RWPE2 (cell line): ENCODE measurements at regions not wholly inside any gene's neighbourhood (a gene's known extent, or its start where the extent isn't known, plus 50 kb on each side); places are given as distances from the start of the nearest gene placed in this dataset.

Experiments
- ATAC-seq: fragments of 200-7000 bp; cut with Tn5 transposase; 3 replicates; pipeline ENCODE4 v1.9.1; 2021; ENCODE audit warnings: low read depth
- DNase-seq: peaks from one replicate; pipeline ENCODE4 v3.0.0-alpha.2; 2020; ENCODE audit warnings: low spot score
- H3K27ac ChIP-seq: fragments of 450-650 bp; 2 replicates; pipeline ENCODE4 v1.5.1; 2017; ENCODE audit warnings: mild to moderate bottlenecking; ENCODE audit not compliant: poor library complexity, severe bottlenecking
- H3K27me3 ChIP-seq: fragments of 250-450 bp; sonication (Bioruptor Pico); 2 replicates; pipeline ENCODE4 v1.5.1; 2021; ENCODE audit warnings: mild to moderate bottlenecking, moderate library complexity; ENCODE audit not compliant: insufficient read depth, poor library complexity, severe bottlenecking
- H3K36me3 ChIP-seq: fragments of 250-450 bp; sonication (Bioruptor Pico); 2 replicates; pipeline ENCODE4 v1.5.1; 2020; ENCODE audit warnings: low read depth, mild to moderate bottlenecking, moderate library complexity
- H3K4me1 ChIP-seq: fragments of 250-450 bp; sonication (Bioruptor Pico); 2 replicates; pipeline ENCODE4 v1.5.1; 2021; ENCODE audit warnings: mild to moderate bottlenecking, moderate library complexity; ENCODE audit not compliant: insufficient read depth, poor library complexity, severe bottlenecking
- H3K4me3 ChIP-seq: fragments of 250-450 bp; sonication (Bioruptor Pico); 2 replicates; pipeline ENCODE4 v1.5.1; 2021; ENCODE audit warnings: mild to moderate bottlenecking, moderate library complexity; ENCODE audit not compliant: severe bottlenecking
- H3K9me3 ChIP-seq: fragments of 250-450 bp; sonication (Bioruptor Pico); 2 replicates; pipeline ENCODE4 v1.5.1; 2021; ENCODE audit warnings: mild to moderate bottlenecking, moderate library complexity; ENCODE audit not compliant: severe bottlenecking
- TF ChIP-seq, protein P1 (sequence below): fragments of 450-650 bp; IDR thresholded peaks from one replicate; pipeline ENCODE4 v1.5.1; 2017; ENCODE audit warnings: mild to moderate bottlenecking, moderate library complexity; ENCODE audit not compliant: poor library complexity, severe bottlenecking

- Histone ChIP-seq H3K36me3 (no peaks in the 10 kb centered on the region), H3K4me1 (no peaks in the 10 kb centered on the region), H3K4me3 (no peak overlapping the region), H3K27ac (no peak overlapping the region), H3K9me3 (no peaks in the 10 kb centered on the region), H3K27me3 (no peaks in the 10 kb centered on the region)
- peak; percentile 55; the same call in 2 of the 3 replicates for ATAC-seq
- no peak for DNase-seq
- TF ChIP-seq, protein P1, sequence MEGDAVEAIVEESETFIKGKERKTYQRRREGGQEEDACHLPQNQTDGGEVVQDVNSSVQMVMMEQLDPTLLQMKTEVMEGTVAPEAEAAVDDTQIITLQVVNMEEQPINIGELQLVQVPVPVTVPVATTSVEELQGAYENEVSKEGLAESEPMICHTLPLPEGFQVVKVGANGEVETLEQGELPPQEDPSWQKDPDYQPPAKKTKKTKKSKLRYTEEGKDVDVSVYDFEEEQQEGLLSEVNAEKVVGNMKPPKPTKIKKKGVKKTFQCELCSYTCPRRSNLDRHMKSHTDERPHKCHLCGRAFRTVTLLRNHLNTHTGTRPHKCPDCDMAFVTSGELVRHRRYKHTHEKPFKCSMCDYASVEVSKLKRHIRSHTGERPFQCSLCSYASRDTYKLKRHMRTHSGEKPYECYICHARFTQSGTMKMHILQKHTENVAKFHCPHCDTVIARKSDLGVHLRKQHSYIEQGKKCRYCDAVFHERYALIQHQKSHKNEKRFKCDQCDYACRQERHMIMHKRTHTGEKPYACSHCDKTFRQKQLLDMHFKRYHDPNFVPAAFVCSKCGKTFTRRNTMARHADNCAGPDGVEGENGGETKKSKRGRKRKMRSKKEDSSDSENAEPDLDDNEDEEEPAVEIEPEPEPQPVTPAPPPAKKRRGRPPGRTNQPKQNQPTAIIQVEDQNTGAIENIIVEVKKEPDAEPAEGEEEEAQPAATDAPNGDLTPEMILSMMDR = peak; percentile 86
Measured at GRCh38 chr6:74091136-74091793, 395.3 kb downstream of the CD109 start.

DNA sequence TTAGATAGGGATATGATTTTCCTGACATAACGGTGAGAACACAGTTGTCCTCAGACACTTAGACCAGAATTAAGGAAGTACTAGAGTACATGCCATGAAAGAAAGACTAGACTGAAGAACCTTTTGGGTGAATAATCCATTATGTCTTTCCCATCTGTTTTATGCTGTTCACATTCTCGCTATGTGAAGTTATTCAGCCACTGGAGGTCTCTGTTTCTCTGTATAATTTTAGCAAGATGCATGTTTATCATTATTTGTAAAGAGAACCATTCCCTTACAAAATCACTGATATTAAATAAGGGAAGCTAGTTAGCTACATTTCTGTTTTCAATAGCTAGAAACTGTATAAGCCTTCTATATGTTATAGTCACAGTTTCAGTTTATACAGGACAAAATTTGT lies 391.9 kb downstream of the CD109 start:
- H3K9me3 ChIP-seq = no peaks in the 10 kb centered on the region
- H3K27me3 ChIP-seq = no peaks in the 10 kb centered on the region
- no peaks in the 10 kb centered on the region for H3K36me3 ChIP-seq
- ATAC-seq (no peak), DNase-seq (no peak)
- H3K27ac ChIP-seq = no peak overlapping the region
- H3K4me1 ChIP-seq = no peaks in the 10 kb centered on the region
- TF ChIP-seq, protein P1 = no peak
- no peak overlapping the region for H3K4me3 ChIP-seq

- Histone ChIP-seq H3K4me3 (no peak overlapping the region), H3K36me3 (no peaks in the 10 kb centered on the region), H3K27ac (no peak overlapping the region), H3K4me1 (peaks cover 6% of the 10 kb centered on the region), H3K9me3 (no peaks in the 10 kb centered on the region), H3K27me3 (no peaks in the 10 kb centered on the region)
- no peak for DNase-seq
- no peak for ATAC-seq
- TF ChIP-seq, protein P1 = no peak
Measured at GRCh38 chr6:74075896-74076295, 379.9 kb downstream of the CD109 start.

GRCh38 chr6:74075323-74075722 lies 379.3 kb downstream of the CD109 start:
- peaks cover 6% of the 10 kb centered on the region for H3K4me1 ChIP-seq
- DNase-seq = no peak
- TF ChIP-seq, protein P1 = no peak

DNA sequence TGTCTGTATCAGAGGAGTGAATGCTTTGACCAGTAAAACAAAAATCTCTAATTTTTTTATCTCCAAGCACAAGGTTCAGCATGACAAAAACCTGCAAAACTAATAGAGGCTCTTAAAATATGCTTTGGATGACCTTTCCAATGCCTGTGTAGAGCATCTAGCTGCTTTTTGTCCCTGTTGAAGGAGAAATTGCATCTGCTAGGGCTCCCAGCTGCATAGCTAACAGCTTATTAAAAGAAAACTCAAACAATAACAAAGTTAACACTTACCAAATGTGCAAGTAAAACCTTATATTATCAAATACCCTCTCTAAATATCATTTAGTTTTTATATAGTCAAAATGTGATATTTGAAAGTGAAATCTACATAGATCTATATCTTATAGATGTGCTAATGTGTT lies 378.6 kb downstream of the CD109 start:
- Histone ChIP-seq H3K4me3 (no peak overlapping the region), H3K4me1 (peaks cover 6% of the 10 kb centered on the region), H3K9me3 (no peaks in the 10 kb centered on the region), H3K36me3 (no peaks in the 10 kb centered on the region), H3K27ac (no peak overlapping the region), H3K27me3 (no peaks in the 10 kb centered on the region)
- TF ChIP-seq, protein P1 = no peak
- DNase-seq (no peak), ATAC-seq (no peak)

More at GRCh38 chr6:74075323-74075722, 379.3 kb downstream of the CD109 start:
- Histone ChIP-seq H3K9me3 (no peaks in the 10 kb centered on the region), H3K27ac (no peak overlapping the region), H3K4me3 (no peak overlapping the region), H3K36me3 (no peaks in the 10 kb centered on the region), H3K27me3 (no peaks in the 10 kb centered on the region)
- ATAC-seq = no peak
